ENCODE measurements at regions not wholly inside any gene's neighbourhood (a gene's known extent, or its start where the extent isn't known, plus 50 kb on each side); places are given as distances from the start of the nearest gene placed in this dataset.

DNA sequence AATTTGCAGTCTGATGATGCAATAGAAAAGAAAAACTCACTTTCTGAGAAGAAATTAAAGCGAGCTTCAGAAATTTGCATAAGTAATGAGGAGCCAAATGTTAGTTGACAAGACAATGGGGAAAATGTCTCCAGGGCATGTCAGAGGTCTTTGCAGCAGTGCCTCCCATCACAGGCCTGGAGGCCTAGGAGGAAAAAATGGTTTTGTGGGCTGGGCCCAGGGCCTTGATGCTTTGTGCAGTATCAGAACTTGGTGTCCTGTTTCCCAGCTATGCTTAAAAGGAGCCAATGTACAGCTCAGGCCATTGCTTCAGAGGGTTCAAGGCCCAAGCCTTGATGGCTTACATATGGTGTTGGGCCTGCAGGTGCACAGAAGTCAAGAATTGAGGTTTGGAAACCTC, 298.4 kb downstream of the SMARCA2 start:
- no peak for DNase-seq (ENCODE audit: low spot score)

- DNase-seq (ENCODE audit: low spot score): no peak
These were observed 302.4 kb downstream of the SMARCA2 start for GRCh38 chr9:2317591-2317990.

- no peak for DNase-seq (ENCODE audit: low spot score)
These were observed 302.2 kb upstream of the VLDLR start for GRCh38 chr9:2319421-2319820.

DNA sequence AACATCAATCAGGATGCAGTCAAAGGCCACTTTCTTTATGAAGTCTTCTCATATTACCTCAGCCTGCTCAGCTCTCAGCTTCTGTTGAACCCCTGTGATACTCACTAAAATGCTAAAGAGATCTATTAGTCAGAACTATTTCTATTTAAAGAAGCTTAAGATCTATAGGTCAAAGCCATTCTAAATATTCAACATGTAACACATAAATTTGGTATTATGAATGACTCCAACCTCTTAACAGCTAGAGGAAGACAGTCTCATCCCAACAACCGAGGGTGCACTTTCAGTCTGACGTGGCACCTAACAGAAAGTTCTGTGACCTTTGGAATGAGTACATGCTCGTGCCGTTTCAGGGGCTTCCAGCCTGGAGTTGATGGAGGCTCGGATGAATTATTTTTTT, 301.5 kb upstream of the VLDLR start:
- no peak for DNase-seq (ENCODE audit: low spot score)

GRCh38 chr9:2320632-2321031, 301.0 kb upstream of the VLDLR start:
- no peak for DNase-seq (ENCODE audit: low spot score)

DNA sequence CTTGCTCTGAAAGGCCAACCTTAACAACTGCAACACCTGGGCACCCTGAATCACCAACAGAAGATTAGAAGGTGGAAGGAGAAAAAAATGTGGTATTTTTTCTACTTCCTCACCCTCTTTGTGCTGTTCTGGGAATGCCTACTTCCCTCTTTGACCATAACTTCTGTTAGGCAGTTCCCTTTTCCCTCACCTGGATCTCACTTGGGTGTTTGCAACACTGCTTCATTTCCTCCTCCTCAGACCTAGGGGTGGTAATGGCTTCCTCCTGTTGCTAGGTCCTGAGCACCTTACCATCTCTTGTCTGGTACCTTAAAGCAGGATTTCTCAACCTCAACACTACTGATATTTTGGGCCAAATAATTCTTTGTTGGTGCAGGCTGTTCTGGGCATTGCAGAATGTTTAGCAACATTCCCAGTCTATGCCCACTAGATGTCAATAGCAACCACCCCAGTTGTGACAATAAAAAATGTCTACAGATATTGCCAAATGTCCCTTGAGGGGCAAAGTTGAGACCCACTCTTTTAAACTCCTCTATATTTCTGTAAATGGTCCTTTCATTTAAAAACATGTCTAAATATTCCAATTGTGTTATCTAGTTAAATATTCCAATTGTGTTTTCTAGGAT, 300.0 kb upstream of the VLDLR start:
- DNase-seq (ENCODE audit: low spot score): no peak

DNA sequence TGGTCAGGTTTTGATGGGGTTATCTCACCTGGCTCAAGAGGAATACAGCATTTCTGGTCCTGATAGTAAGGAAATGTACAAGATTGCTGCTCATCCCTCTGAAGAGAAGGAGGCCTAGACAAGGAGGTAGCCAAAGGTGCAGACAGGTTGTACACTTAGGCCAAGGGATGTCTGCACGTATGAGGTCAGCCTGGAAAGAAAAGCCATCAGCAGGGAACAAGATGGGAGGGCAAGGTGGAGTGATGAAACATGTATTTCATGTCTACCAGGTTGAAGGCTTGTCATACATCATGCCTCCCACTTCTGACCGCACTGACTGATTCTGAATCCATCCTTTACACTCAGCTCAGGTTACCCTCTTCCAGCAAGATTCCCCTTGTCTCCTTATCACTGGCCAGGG, 296.8 kb upstream of the VLDLR start:
- no peak for DNase-seq (ENCODE audit: low spot score)

- DNase-seq (ENCODE audit: low spot score): no peak
These were observed 288.9 kb upstream of the VLDLR start for GRCh38 chr9:2332663-2333062.

DNA sequence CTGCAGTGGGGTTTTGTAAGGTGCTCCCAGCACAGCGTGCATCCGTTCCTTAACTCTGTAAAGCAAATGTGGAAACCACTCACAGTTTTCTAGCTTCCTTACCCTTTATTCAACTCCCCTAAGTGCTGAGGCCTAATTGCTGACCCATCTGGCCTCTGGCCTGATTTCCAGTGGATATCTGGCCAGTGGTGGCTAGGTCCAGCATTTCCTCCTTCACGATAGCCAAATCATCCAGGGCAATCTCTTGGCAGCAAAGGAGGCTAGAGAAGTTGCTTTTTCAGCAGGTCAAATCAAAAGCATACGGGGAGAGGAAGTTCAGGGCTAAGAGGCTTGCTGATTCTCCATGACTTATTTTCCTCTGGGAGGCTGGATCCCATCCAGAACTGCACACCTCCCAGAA, 286.3 kb upstream of the VLDLR start:
- DNase-seq (ENCODE audit: low spot score): no peak

GRCh38 chr9:2336055-2336454, 285.5 kb upstream of the VLDLR start:
- DNase-seq (ENCODE audit: low spot score): no peak

DNA sequence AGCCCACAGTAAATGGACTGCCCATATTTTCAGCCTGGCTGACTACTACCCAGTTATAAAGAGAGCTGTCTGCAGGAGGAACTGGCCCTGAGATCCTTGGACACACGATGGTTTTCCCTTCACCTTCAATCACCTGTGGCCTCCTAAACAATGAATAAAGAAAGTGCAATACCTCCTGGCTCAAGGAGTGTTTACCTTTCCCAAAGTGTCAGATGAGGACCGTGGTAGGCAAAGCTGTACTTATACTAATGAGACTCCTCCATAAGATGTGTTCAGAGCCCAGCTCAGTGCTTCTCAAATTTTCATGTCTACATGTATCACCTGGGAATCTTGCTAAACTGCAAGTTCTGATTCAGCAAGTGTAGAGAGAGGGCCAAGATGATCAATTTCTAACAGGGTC, 284.5 kb upstream of the VLDLR start:
- DNase-seq (ENCODE audit: low spot score): no peak

DNA sequence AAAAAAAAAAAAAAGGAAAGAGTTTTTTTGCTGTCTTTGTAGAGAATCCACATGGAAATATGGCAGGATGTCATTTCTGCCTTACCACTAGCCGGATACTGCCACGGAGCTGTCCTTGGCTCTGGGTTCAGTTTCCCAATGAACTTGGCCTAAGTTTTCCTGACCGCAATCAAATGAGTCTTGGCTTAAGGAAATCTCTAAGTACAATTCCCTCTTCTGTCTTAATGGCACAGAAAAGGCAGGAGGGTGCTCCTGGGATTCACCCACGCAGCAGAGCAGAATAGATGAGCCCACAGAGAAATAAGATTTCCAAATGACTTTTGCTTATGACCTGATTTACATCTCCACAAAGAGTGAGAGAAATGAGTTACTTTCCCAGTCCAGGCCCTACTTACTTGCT, 284.0 kb upstream of the VLDLR start:
- DNase-seq (ENCODE audit: low spot score): no peak

- DNase-seq (ENCODE audit: low spot score): no peak
These were observed 282.7 kb upstream of the VLDLR start for GRCh38 chr9:2338777-2339365.

DNA sequence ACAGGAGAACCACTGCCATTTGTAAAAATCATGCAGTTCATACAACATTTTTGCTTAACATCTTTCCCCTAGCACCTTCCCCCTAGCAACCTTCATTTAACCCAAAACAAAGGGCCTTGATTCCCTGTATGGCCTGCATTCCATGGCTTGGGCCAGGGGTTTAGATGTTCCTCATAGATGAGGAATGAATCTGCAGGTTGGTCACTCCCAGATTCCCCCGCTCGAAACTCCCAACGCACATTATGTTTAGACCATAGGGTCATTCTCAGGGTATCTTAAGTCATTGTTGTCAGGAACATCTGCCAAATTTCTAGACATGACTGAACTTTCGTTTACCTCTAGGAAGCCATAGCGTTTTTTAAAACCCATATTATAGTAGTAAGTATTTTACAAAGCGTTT, 282.2 kb upstream of the VLDLR start:
- no peak for DNase-seq (ENCODE audit: low spot score)

DNA sequence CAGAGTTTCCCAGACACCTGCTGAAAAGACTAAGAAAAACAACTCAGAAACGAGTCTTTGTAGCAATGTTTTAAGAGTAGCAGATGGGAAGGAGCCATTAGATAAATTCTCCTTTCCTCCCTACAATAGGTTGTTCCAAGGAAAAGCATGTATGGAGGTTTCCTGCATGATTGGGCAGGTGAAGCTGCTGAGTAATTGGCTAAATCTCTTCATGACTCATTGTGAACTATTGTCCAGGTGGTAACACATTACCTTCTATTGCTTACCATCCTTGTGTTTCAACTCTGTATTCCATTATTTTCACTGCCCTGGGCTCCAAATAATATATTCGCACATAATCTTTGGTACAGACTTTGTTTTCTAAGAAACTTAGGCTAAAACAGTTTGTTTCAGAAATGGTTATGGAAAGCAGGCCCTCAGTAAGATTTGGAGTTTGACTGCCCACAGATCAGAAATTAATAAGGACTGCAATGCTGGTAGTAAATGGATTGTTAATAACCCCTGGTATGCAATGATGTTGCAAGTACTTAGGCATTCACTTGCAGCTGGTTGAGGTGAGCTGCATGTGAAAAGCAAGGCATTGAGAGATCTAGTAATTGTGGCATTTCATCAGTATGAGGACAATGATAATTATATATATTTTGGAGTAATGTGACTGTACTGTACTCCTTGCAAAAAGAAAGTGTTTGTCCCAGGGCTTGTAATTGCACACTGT, 281.4 kb upstream of the VLDLR start:
- DNase-seq (ENCODE audit: low spot score): no peak

- DNase-seq (ENCODE audit: low spot score): no peak
These were observed 280.5 kb upstream of the VLDLR start for GRCh38 chr9:2341126-2341525.

DNA sequence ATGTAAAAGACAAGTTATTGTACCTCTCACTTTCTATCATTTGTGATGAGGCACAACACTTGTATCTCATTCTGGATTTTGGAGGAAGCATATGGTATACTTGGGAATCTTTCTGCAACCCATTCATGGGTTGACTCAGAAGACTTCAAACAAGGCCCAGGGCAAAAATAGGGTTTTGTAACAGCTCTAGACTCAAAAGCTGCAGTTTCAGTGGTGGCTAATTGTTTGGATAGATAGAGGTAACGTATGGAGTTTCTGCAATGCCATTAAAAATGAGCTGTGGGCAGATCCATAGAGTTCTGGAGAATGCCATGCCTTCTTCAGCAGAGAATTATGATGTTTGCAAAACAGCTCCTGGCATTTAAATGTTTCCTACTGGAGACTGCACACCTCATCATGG, 279.6 kb upstream of the VLDLR start:
- no peak for DNase-seq (ENCODE audit: low spot score)

DNA sequence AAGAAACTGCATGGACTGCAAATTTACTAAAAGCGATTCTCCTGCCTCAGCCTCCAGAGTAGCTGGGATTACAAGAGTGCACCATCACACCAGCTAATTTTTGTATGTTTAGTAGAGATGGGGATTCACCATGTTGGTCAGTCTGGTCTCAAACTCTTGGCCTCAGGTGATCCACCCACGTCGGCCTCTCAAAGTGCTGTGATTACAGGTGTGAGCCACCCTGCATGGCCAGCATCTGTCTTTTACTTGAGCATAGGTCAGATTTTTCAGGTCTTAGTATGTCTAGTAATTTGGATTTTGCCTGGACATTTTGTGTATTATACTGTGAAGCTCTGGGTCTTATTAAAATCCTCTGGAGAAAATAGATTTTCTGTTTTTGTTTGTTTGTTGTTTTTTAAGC, 277.8 kb upstream of the VLDLR start:
- DNase-seq (ENCODE audit: low spot score): no peak

DNA sequence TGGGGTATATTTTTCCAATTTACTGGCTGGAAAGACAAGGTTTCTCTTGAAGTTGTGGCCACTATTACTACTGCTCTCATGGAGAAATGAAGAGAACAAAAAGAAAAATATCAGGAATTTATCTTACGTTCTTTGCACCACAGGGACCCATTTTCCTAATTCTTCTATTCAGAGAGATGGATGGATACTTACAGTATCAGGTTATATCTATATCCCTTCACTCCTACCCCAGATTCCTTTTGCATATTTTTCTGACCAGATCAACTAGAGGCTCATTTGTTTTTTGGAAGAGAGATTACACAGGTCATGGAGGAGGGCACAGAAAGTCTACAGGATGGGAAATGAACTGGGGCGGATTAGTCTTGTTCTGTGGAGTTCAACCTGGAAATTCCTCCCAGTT, 277.2 kb upstream of the VLDLR start:
- no peak for DNase-seq (ENCODE audit: low spot score)

- no peak for DNase-seq (ENCODE audit: low spot score)
These were observed 276.6 kb upstream of the VLDLR start for GRCh38 chr9:2345013-2345412.

- no peak for DNase-seq (ENCODE audit: low spot score)
These were observed 275.2 kb upstream of the VLDLR start for GRCh38 chr9:2346277-2346913.

GRCh38 chr9:2351324-2351723, 270.3 kb upstream of the VLDLR start:
- DNase-seq (ENCODE audit: low spot score): no peak

DNA sequence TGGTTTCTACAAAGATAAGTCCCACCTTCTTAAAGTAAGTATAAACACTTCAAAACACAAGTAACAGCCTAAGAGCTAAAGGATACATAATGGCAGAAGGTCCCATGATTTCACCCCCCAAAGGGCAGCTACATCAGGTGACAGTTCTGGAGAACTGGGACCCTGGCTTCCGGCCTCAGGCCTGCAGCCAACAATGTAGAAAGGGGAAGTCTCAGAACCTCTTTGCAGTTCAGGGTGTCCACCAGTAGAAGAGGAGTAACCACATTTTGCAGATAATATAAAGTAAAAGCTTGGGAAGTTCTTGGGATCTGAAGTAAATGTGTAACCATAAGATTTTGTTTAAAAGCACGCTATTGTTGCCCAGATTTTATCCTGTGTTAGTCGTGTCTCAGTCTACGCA, 267.4 kb upstream of the VLDLR start:
- no peak for DNase-seq (ENCODE audit: low spot score)
